ENCODE measurements at regions not wholly inside any gene's neighbourhood (a gene's known extent, or its start where the extent isn't known, plus 50 kb on each side); places are given as distances from the start of the nearest gene placed in this dataset.

GRCh38 chr3:163462446-163462845 lies 1615.8 kb downstream of the SI start:
- no peak for TF ChIP-seq CTCF (IDR thresholded peaks at IDR 0.05)
- no peak for DNase-seq
- intact Hi-C loops (cut with DNase I), result no loop called here
- Histone ChIP-seq H3K36me3 (no peaks in the 10 kb centered on the region), H3K9me3 (no peaks in the 10 kb centered on the region), H3K27ac (no peak overlapping the region), H3K4me1 (no peaks in the 10 kb centered on the region), H3K27me3 (no peaks in the 10 kb centered on the region), H3K4me3 (no peak overlapping the region)
- ATAC-seq, result no peak

DNA sequence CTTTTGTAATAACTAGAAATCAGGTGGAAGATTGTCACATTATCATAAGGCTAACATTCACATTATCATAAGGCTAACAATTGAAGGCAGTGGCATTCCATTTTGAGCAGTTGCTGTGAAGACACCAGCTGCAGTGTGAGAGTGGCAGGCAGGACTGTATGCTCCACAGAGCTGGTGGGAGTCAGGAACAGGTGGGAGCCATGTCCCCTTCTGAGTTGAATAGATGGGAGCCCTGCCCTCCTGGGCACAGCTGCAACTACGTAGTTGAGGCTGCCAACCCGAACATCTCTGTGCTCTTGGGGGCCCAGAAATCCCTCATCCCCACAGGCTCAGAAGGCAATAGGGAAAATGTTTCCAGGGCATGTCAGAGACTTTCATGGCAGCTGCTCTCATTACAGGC lies 1627.6 kb downstream of the SI start:
- H3K9me3 ChIP-seq, result peaks cover 0 to 12% of the 10 kb centered on the region in 2 donors
- no peaks in the 10 kb centered on the region for H3K36me3 ChIP-seq
- ATAC-seq (no peak), DNase-seq (no peak)
- no peak overlapping the region for H3K27ac ChIP-seq
- intact Hi-C loops (cut with DNase I), result no loop called here
- H3K4me1 ChIP-seq, result no peaks in the 10 kb centered on the region
- H3K27me3 ChIP-seq, result no peaks in the 10 kb centered on the region
- TF ChIP-seq CTCF (IDR thresholded peaks at IDR 0.05), result no peak
- H3K4me3 ChIP-seq, result no peak overlapping the region

- no peak overlapping the region for H3K4me3 ChIP-seq
- H3K27ac ChIP-seq, result no peak overlapping the region
- TF ChIP-seq CTCF (IDR thresholded peaks at IDR 0.05), result no peak
- ATAC-seq (no peak), DNase-seq (no peak)
- intact Hi-C loops (cut with DNase I), result no loop called here
- no peaks in the 10 kb centered on the region for H3K27me3 ChIP-seq
- H3K9me3 ChIP-seq, result peaks cover 0 to 9% of the 10 kb centered on the region in 2 donors
- no peaks in the 10 kb centered on the region for H3K4me1 ChIP-seq
- no peaks in the 10 kb centered on the region for H3K36me3 ChIP-seq
Observed at GRCh38 chr3:163438760-163439159, 1639.5 kb downstream of the SI start.

DNA sequence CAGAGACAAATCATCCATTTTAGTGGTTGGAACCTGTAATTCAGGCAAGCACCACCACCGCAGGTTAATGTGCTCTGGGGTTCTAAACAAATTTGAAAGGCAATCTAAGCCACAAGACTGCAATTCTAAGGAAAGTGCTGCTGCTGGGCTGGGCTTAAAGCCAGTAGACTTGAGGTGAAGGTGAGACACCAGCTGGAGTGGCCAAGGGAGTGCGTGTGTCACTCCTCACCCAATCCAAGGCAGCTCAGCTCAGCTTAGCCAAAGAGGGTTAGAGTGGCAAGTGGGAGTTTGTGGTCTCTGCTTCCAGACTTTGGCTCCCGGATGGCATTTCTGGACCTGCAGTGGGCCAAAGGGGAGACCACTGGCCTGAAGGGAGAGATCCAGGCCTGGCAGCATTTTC lies 1655.6 kb downstream of the SI start:
- Histone ChIP-seq H3K36me3 (no peaks in the 10 kb centered on the region), H3K27me3 (no peaks in the 10 kb centered on the region), H3K27ac (no peak overlapping the region), H3K4me1 (no peaks in the 10 kb centered on the region), H3K4me3 (no peak overlapping the region), H3K9me3 (peaks cover 0 to 4% of the 10 kb centered on the region in 2 donors)
- DNase-seq (no peak), ATAC-seq (no peak)
- TF ChIP-seq CTCF (IDR thresholded peaks at IDR 0.05), result no peak
- intact Hi-C loops (cut with DNase I), result no loop called here

DNA sequence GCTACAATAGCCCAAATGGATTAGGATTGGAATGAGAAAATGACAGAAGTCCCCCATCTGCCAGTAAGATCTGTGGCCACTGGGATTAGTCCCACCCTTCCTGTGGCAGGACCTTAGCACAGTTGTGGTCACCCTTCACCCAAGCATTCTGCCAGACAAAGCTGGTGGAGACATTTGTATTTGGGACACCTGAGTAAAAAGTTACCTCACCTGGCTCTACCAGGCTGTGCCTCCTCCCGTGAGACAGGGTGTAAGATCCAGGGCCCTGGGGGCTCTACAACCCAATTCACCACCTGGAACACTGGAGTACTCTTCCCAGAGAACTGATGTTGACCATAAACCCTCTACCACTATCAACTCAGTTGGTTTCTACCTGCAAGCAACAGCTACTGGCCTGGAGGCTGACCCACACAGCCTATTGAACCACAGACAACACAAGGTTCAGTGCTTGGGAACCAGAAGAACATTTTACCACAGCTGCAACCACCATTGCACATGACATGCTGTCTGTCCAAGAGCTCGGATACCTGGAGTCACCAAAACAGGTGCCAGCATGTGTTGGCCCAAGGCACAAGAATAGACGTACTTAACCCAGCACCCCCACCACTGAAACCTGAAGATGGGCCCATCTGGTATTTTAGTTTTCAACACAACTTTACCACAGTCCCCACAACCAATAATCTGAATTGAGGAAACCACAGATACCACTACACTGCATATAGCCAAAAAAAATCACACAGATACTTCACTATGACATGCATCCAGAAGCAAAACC lies 1686.7 kb downstream of the SI start:
- H3K27ac ChIP-seq, result no peak overlapping the region
- intact Hi-C loops (cut with DNase I), result no loop called here
- no peaks in the 10 kb centered on the region for H3K36me3 ChIP-seq
- H3K4me3 ChIP-seq, result no peak overlapping the region
- TF ChIP-seq CTCF (IDR thresholded peaks at IDR 0.05), result no peak
- peaks cover 0 to 14% of the 10 kb centered on the region in 2 donors for H3K9me3 ChIP-seq
- no peak for DNase-seq
- no peaks in the 10 kb centered on the region for H3K27me3 ChIP-seq
- H3K4me1 ChIP-seq, result no peaks in the 10 kb centered on the region
- no peak for ATAC-seq

Measured in left lung (tissue), 4 donors.